ENCODE measurements at regions not wholly inside any gene's neighbourhood (a gene's known extent, or its start where the extent isn't known, plus 50 kb on each side); places are given as distances from the start of the nearest gene placed in this dataset.
"Not testable (repeated sequence)": the region's sequence is repeated elsewhere in the genome, so short reads cannot be mapped to it uniquely, and the experiment has no call there.

GRCh38 chr16:88176591-88177180 lies 206.1 kb upstream of the ZNF469 start:
- WGBS (ENCODE audit: insufficient coverage, low coverage, missing lambda C conversion rate) = 4% methylated on average over 18 of the region's 23 CpGs
- POLR2A ChIA-PET; intact Hi-C loops (cut with micrococcal nuclease): not testable (repeated sequence)

GRCh38 chr16:88178251-88178650 lies 204.5 kb upstream of the ZNF469 start:
- H2AFZ ChIP-seq (ENCODE audit: low read depth, low read length); BruUV-seq (replicated peaks); POLR2A ChIA-PET; FAIRE-seq; H3K27ac ChIP-seq (ENCODE audit: extremely low read depth, low read depth, low read length); H3K4me3 ChIP-seq; DNase-seq (ENCODE audit: extremely low read depth in 1 of 4, low spot score in 3 of 4); CTCF ChIA-PET (ENCODE audit: low intra/inter-chr PET ratio); in situ Hi-C loops (cut with MboI); H3K36me3 ChIP-seq (ENCODE audit: control insufficient read depth, insufficient read depth, low read length); H3K79me2 ChIP-seq (ENCODE audit: control insufficient read depth, insufficient read depth, low read length); intact Hi-C loops (cut with micrococcal nuclease); H3K9me3 ChIP-seq (replicated peaks; ENCODE audit: control insufficient read depth, insufficient read depth, low read depth, low read length); ATAC-seq; H3K9ac ChIP-seq (ENCODE audit: insufficient read depth in 1 of 2, low read depth in 2 of 2, low read length in 2 of 2); H3K9me1 ChIP-seq (ENCODE audit: control insufficient read depth, insufficient read depth, low read length); H3K4me1 ChIP-seq (replicated peaks in 1 of 2; ENCODE audit: control insufficient read depth in 2 of 2, insufficient read depth in 2 of 2, low read length in 2 of 2); H4K20me1 ChIP-seq (replicated peaks; ENCODE audit: control insufficient read depth, insufficient read depth, low read length); H3K4me2 ChIP-seq (ENCODE audit: insufficient read depth, low read length): not testable (repeated sequence)
- WGBS (ENCODE audit: insufficient coverage, low coverage, missing lambda C conversion rate) = 2% methylated on average over 9 of the region's 15 CpGs
- peaks cover 0 to 21% of the 10 kb centered on the region in 2 experiments; a peak in 2 of 5 replicates for H3K27me3 ChIP-seq (ENCODE audit: control insufficient read depth in 2 of 2, insufficient read depth in 2 of 2, low read length in 2 of 2)

More at GRCh38 chr16:88176591-88177180, 206.1 kb upstream of the ZNF469 start:
- H3K9ac ChIP-seq (ENCODE audit: insufficient read depth in 1 of 2, low read depth in 2 of 2, low read length in 2 of 2); H4K20me1 ChIP-seq (replicated peaks; ENCODE audit: control insufficient read depth, insufficient read depth, low read length); H3K4me1 ChIP-seq (replicated peaks in 1 of 2; ENCODE audit: control insufficient read depth in 2 of 2, insufficient read depth in 2 of 2, low read length in 2 of 2); BruUV-seq (replicated peaks); H3K4me3 ChIP-seq; H2AFZ ChIP-seq (ENCODE audit: low read depth, low read length); H3K36me3 ChIP-seq (ENCODE audit: control insufficient read depth, insufficient read depth, low read length); in situ Hi-C loops (cut with MboI); H3K27ac ChIP-seq (ENCODE audit: extremely low read depth, low read depth, low read length); ATAC-seq; DNase-seq (ENCODE audit: extremely low read depth in 1 of 4, low spot score in 3 of 4); H3K9me1 ChIP-seq (ENCODE audit: control insufficient read depth, insufficient read depth, low read length); CTCF ChIA-PET (ENCODE audit: low intra/inter-chr PET ratio); FAIRE-seq; H3K79me2 ChIP-seq (ENCODE audit: control insufficient read depth, insufficient read depth, low read length); H3K9me3 ChIP-seq (replicated peaks; ENCODE audit: control insufficient read depth, insufficient read depth, low read depth, low read length); H3K4me2 ChIP-seq (ENCODE audit: insufficient read depth, low read length): not testable (repeated sequence)
- TF ChIP-seq PKNOX1 (IDR thresholded peaks at IDR 0.05) = peak; percentile 48; the same call in 1 of the 2 replicates
- H3K27me3 ChIP-seq (ENCODE audit: control insufficient read depth in 2 of 2, insufficient read depth in 2 of 2, low read length in 2 of 2) = peaks cover 0 to 17% of the 10 kb centered on the region in 2 experiments; a peak in 1 of 5 replicates

- WGBS (ENCODE audit: insufficient coverage, low coverage, missing lambda C conversion rate) = 13% methylated on average over 14 of the region's 15 CpGs
- H2AFZ ChIP-seq (ENCODE audit: low read depth, low read length); H3K36me3 ChIP-seq (ENCODE audit: control insufficient read depth, insufficient read depth, low read length); in situ Hi-C loops (cut with MboI); H3K4me3 ChIP-seq; H3K79me2 ChIP-seq (ENCODE audit: control insufficient read depth, insufficient read depth, low read length); H3K4me2 ChIP-seq (ENCODE audit: insufficient read depth, low read length); H3K27ac ChIP-seq (ENCODE audit: extremely low read depth, low read depth, low read length); H3K9me3 ChIP-seq (replicated peaks; ENCODE audit: control insufficient read depth, insufficient read depth, low read depth, low read length); intact Hi-C loops (cut with micrococcal nuclease); DNase-seq (ENCODE audit: extremely low read depth in 1 of 4, low spot score in 3 of 4); CTCF ChIA-PET (ENCODE audit: low intra/inter-chr PET ratio); POLR2A ChIA-PET; ATAC-seq; H3K9ac ChIP-seq (ENCODE audit: insufficient read depth in 1 of 2, low read depth in 2 of 2, low read length in 2 of 2); BruUV-seq (replicated peaks); H3K9me1 ChIP-seq (ENCODE audit: control insufficient read depth, insufficient read depth, low read length); H3K4me1 ChIP-seq (replicated peaks in 1 of 2; ENCODE audit: control insufficient read depth in 2 of 2, insufficient read depth in 2 of 2, low read length in 2 of 2); FAIRE-seq; H4K20me1 ChIP-seq (replicated peaks; ENCODE audit: control insufficient read depth, insufficient read depth, low read length): not testable (repeated sequence)
- peaks cover 0 to 26% of the 10 kb centered on the region in 2 experiments; a peak in 2 of 5 replicates for H3K27me3 ChIP-seq (ENCODE audit: control insufficient read depth in 2 of 2, insufficient read depth in 2 of 2, low read length in 2 of 2)
Measured at GRCh38 chr16:88178896-88179295, 203.9 kb upstream of the ZNF469 start.

All from K562 (cell line).